ENCODE measurements at regions not wholly inside any gene's neighbourhood (a gene's known extent, or its start where the extent isn't known, plus 50 kb on each side); places are given as distances from the start of the nearest gene placed in this dataset.

DNA sequence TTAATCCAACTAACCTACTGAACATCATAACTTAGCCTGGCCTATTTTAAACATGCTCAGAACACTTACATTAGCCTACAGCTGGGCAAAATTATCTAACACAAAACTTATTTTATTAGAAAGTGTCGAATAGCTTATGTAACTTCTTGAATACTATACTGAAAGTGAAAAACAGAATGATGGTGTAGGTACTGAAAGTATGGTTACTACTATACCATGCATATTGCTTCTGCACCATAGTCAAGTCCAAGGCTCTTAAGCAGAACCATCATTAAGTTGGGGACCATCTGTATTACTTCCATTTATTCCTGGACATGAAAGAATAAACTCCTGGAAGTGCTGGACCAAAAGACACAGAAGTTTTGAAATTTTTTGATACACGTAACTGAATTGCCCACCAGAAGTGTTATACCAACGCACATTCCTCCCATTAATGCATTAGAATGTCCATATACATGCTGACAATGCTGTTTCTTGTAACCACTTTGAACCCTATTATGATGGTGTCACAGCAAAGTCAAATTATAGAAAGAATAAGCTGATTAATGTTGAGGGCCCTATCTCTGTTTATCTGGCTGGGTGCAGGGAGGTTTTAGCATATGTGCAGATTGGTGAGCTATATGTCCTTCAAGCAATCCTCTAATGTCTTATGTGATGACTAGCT, 375.7 kb downstream of the ACTL7B start:
- no peak for DNase-seq

- DNase-seq, result no peak
Measured at GRCh38 chr9:108478431-108479332, 377.1 kb downstream of the ACTL7B start.

DNA sequence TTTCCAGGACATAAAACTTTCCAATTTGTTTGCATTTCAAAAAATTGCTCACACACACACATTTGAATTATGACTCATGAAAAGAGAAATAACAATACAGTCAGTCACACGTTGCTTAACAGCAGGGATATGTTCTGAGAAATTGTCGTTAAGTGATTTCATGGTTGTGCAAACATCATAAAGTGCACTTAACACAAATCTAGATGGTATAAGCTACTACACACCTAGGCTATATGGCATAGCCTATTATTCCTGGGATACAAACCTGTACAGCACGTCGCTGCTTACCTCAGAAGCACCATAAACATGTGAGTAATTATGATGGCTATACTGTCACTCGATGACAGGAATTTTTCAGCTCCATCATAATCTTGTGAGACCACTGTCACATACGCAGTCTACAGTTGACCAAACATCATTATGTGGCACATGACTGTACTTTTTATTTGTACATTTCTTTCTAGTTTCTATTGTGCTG, 378.2 kb downstream of the ACTL7B start:
- DNase-seq, result no peak

DNA sequence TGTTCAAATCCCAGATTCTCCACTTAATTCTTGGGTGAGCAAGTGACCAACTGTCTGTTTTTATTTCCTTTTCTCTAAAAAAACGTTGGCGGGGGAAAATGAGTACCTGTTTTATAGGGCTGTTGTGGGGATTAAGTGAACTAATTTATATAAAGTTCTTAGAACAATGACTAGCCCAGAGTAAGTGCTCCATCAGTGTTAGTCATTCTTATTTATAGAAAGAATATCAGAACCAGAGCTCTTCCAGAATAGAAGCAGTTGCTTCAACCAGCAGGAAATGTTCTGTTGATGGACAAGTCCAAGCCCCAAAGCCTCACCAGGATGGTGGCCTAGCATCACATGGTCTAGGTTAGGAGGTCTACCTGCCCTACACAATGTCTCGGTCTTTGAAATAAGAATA, 379.2 kb downstream of the ACTL7B start:
- DNase-seq, result no peak

GRCh38 chr9:108475813-108476212, 380.0 kb downstream of the ACTL7B start:
- DNase-seq, result no peak

- DNase-seq, result no peak
Measured at GRCh38 chr9:108474356-108474755, 381.4 kb downstream of the ACTL7B start.

DNA sequence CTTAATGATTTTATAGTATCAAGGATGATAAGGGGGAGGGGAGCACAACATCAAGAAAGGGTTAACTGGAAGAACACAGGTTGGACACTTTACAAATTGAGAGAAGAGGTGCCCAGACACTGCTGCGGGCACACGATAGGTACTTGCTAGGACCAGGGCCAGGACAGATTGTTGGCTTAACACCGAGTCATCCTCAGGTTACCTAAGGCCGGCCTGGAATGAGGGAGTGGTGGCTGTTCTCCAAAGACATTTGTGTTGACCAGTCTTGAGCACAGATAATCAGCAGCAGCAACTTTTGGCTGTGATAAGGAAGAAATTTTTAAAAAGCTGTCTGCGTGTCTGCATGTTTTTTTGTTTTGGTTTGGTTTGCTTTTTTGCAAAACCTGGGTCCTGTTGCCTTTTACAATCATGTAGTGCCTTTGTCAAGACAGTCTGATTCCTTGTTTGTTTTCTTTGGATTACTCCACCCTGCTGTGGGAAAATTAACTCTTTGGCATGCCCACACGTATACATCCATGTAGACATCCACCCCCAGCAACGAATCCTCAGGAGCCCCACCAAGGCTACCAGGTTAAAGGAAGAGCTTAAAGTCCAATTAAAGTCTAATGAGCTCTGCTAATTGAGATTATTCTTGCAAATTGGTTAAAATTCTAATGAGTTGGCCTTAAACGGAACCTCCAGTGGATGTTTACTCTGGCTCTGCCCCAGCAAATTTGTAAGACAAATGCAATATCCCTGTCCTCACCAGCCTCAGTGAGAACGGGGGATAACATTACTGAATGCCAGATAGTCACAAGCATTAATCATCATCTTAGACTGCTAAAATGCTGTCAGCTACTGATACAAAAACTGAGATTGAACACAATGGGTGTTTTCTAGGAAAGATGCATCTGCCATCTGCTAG, 382.3 kb downstream of the ACTL7B start:
- no peak for DNase-seq

- DNase-seq, result no peak
Measured at GRCh38 chr9:108469654-108470053, 386.1 kb downstream of the ACTL7B start.

- no peak for DNase-seq
Measured at GRCh38 chr9:108468364-108468763, 387.4 kb downstream of the ACTL7B start.

DNA sequence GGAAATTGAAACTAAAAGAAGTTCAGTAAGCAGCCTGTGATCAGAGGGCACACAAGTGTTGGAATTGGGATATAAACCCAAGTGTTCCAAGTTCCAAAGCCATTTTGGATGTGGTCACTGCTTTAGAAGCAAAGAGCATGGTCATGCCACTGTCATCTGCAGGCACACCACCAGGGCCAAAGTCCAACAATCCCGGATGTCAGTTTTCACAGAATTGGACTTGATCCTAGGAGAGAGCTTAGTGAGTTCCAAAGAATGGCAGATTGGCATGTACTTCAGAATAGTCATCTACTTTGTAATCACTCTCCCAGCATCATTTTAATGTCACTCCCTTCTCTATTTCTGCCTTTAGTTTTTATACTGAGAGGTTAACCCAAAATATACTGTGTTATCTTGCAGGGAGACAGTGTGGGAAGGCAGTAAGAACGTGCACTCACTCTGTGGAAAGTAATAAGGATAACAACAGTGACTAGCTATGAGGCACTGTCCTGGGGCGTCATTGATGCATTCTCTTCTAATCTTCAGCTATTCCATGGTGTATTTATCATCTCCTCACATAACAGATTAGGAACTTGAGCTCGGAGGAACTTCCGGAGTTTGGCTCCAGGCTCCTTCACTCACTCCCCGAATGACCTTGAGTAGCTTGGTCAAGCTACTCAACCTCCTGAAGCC, 388.0 kb downstream of the ACTL7B start:
- no peak for DNase-seq

- DNase-seq, result no peak
Measured at GRCh38 chr9:108467161-108467560, 388.6 kb downstream of the ACTL7B start.

DNA sequence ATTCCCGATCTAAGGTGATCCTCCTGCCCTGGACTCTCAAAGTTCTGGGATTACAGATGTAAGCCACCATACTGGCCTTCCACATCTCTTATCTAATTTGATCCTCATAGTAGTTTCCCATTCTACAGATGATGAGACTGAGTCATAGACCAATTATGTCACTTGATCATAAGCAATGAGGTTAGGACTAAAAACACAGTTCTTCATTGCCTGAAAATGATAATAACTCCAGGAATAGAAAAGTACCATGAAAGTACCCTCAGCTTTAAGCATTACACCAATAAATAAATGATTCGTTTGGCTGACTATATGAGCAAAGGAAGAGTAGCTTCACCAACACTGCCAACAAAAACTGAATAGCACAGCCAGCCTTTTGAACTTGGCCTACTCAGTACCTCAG, 389.5 kb downstream of the ACTL7B start:
- no peak for DNase-seq

GRCh38 chr9:108463932-108464606, 391.7 kb downstream of the ACTL7B start:
- DNase-seq, result no peak

DNA sequence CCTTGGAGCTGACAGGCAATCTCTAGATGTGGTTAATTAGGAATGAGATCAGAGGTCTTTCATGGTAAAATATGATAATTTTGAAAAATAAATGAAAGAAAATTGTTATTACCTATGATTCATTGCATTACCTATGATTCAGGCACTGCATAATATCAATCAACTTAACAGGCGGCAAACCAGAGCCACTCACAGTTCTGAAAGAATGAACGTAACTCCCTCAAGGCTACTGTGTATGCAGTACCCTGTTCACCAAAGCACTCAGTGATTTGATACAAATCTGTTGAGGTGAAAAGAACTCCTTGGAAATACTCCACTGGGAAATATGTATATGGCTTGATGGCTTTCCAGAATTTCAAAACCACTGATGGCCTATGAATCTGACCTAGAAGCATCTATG, 398.9 kb downstream of the ACTL7B start:
- DNase-seq, result no peak

DNA sequence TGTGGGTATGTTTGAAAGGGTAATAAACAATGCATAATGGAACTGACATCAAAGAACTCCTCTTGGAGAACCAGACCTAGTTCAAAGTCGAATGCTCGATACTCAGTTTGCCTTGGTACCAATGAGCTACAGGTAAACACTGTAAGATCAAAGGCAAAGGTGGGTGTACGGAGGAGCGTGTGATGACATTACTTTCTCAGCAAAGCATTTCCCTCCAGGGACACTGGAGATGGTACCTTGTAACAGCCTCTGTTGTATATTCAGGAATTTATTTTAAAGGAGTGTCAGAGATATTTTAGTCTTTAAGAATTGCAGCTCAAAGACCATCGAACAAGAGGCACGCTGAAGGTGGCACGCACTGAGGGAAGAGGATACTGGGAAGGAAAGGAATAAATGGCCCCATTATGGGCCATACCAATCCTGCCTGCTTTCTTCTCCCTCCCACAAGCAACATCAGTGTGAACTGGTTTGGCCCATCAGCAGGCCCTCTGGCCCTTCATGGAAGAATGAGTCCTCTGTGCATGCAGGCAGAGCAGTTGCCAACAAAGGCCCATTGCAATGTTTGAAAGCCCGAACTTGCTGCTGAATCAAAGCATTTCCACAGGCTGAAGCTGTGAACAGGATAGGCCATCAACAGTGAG, 410.2 kb downstream of the ACTL7B start:
- DNase-seq, result no peak

DNA sequence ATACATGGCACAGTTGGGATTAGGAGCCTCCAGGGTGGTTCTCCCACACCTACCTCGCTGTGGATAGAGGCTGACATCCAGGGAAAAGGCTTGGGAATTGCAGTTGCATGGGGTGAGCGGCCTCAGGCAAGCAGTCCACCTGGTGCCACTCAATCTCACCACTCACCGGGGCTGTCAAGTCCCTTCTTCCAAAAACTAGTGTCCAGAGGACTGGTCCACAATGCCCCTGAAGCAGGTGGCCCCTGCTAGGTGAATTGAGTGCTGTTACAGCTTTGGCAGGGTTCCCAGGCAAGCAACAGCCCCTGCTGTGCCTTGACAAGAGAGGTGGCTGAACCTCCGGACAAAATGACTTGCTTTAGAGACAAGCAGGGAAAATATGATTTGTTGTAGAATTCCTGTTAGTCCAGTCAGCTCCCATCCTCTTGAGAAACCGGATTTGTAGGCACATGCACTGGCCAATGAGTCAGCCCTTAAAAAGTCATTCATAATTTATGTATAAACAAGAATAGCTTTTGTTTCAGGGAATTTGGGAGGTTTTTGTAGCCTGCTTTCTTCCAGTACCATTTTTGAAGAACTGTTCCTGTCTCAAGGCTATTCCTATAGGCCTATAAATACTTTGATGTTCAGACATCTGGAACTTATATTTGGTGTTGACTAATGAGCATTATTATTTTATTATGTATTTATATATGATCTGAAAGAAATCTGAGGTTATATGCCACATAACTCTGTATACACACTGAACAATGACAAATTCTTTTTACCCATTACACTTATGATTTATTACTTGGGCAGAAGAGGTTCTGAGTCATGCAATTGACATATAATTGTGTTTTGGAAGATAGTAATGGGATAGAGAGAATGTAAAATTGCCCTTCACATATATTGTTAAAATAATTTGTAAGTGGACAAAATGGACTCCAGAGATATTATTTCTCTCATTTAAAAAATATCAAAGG, 411.1 kb downstream of the ACTL7B start:
- DNase-seq, result no peak

DNA sequence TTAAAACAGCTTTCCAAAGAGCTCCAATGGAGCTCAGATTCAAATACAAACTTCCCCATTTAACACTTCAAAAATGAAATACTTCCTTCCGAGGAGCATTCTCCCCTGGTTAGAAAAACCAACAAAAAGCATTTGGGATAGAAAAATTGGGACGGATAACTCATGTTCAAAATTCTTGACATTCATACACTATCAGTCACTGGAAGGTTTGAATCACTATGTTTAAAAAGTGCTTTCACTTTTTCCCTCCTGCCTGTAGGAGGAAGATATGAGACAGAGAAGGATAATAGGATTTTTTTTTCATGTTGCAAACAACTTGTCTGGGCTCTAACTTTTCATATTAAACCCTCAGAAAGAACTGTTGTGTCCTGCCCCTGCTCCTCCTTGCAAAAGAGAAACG, 412.0 kb downstream of the ACTL7B start:
- DNase-seq, result no peak

- DNase-seq, result no peak
Measured at GRCh38 chr9:108443019-108443633, 412.7 kb downstream of the ACTL7B start.

- DNase-seq, result no peak
Measured at GRCh38 chr9:108442627-108443018, 413.2 kb downstream of the ACTL7B start.

DNA sequence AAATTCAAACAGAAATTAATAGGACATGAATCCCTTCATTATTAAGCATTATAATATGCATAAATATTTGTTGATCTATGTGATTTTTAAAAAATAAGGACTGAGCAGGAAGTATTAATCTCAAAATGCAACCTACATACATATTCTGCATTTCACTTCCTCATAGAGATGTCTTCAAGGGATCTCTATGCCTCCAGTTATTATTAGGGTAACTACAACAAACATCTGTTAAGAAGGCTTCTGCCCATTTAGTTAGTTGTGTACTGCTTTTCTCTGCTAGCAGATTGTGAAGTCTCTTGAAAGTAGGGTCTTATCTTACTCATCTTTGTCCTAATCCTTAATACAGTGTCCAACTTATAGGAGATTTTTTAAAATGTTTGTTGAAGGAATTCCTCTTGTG, 414.1 kb downstream of the ACTL7B start:
- no peak for DNase-seq
